ENCODE measurements at regions not wholly inside any gene's neighbourhood (a gene's known extent, or its start where the extent isn't known, plus 50 kb on each side); places are given as distances from the start of the nearest gene placed in this dataset.

DNA sequence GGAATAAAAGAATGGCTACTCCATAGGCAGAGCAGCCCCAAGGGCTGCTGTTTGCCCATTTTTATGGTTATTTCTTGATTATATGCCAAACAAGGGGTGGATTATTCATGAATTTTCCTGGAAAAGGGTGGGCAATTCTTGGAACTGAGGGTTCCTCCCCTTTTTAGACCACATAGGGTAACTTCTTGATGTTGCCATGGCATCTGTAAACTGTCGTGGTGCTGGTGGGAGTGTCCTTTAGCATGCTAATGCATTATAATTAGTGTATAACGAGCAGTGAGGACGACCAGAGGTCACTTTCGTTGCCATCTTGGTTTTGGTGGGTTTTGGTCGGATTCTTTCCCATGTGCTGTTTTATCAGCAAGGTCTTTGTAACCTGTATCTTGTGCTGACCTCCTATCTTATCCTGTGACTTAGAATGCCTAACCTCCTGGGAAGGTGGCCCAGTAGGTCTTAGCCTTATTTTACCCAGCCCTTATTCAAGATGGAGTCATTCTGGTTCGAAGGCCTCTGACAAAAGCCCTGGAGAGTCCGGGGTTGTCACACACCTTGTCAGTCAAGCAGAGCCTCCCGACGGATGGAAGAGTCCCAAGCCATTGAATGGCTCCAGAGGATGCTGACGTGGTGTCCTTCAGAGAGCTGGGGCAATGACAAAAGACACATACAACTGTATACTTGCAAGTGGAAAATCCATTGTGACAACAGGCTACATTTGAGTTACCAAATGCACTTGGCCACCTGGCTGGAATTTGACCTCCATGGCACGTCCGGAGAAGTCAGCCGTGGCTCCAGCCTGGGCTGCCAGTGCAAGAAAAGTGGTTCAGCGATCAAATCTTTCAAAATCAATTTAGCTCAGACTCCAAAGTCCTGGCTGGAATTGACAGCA is 67.1 kb upstream of the CLINT1 start:
- no peak overlapping the region for H3K4me3 ChIP-seq (ENCODE audit: low read depth, low read length)
- DNase-seq (ENCODE audit: low read depth), result no peak
- TF ChIP-seq, protein P1, sequence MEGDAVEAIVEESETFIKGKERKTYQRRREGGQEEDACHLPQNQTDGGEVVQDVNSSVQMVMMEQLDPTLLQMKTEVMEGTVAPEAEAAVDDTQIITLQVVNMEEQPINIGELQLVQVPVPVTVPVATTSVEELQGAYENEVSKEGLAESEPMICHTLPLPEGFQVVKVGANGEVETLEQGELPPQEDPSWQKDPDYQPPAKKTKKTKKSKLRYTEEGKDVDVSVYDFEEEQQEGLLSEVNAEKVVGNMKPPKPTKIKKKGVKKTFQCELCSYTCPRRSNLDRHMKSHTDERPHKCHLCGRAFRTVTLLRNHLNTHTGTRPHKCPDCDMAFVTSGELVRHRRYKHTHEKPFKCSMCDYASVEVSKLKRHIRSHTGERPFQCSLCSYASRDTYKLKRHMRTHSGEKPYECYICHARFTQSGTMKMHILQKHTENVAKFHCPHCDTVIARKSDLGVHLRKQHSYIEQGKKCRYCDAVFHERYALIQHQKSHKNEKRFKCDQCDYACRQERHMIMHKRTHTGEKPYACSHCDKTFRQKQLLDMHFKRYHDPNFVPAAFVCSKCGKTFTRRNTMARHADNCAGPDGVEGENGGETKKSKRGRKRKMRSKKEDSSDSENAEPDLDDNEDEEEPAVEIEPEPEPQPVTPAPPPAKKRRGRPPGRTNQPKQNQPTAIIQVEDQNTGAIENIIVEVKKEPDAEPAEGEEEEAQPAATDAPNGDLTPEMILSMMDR (IDR thresholded peaks at IDR 0.05; ENCODE audit: insufficient read depth, low read length, poor library complexity, severe bottlenecking), result no peak
- H3K36me3 ChIP-seq (ENCODE audit: control insufficient read depth, insufficient read depth, low read length), result no peaks in the 10 kb centered on the region
- no peaks in the 10 kb centered on the region for H3K27me3 ChIP-seq (ENCODE audit: control insufficient read depth, insufficient read depth, low read length)

GRCh38 chr5:157924931-157925729 is 66.2 kb upstream of the CLINT1 start:
- TF ChIP-seq, protein P1 (IDR thresholded peaks at IDR 0.05; ENCODE audit: insufficient read depth, low read length, poor library complexity, severe bottlenecking), result no peak
- DNase-seq (ENCODE audit: low read depth), result no peak
- Histone ChIP-seq H3K27me3 (ENCODE audit: control insufficient read depth, insufficient read depth, low read length) (no peaks in the 10 kb centered on the region), H3K4me3 (ENCODE audit: low read depth, low read length) (no peak overlapping the region), H3K36me3 (ENCODE audit: control insufficient read depth, insufficient read depth, low read length) (no peaks in the 10 kb centered on the region)

DNA sequence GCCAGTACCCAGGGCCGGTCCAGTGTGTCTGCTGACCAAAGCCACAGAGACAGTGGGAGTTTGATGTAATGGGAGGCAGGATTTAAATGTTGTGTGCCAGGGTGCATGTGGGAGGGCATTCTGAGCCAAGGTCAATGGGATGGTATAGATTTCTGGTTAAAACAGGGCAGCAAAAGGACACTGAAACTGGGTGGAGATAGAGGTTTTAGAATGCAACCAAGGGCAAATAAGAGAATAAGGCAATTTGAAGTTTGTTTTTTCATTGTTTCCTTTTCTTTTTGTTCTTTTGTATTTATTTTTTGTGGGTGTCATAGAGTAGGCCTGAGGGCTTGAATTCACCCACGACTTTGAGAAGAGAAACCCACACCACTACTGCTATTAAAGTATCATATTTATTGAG is 65.5 kb upstream of the CLINT1 start:
- H3K4me3 ChIP-seq (ENCODE audit: low read depth, low read length), result no peak overlapping the region
- no peaks in the 10 kb centered on the region for H3K36me3 ChIP-seq (ENCODE audit: control insufficient read depth, insufficient read depth, low read length)
- TF ChIP-seq, protein P1 (IDR thresholded peaks at IDR 0.05; ENCODE audit: insufficient read depth, low read length, poor library complexity, severe bottlenecking), result no peak
- DNase-seq (ENCODE audit: low read depth), result no peak
- no peaks in the 10 kb centered on the region for H3K27me3 ChIP-seq (ENCODE audit: control insufficient read depth, insufficient read depth, low read length)

- no peak overlapping the region for H3K4me3 ChIP-seq (ENCODE audit: low read depth, low read length)
- TF ChIP-seq, protein P1 (IDR thresholded peaks at IDR 0.05; ENCODE audit: insufficient read depth, low read length, poor library complexity, severe bottlenecking), result no peak
- H3K27me3 ChIP-seq (ENCODE audit: control insufficient read depth, insufficient read depth, low read length), result no peaks in the 10 kb centered on the region
- no peak for DNase-seq (ENCODE audit: low read depth)
- H3K36me3 ChIP-seq (ENCODE audit: control insufficient read depth, insufficient read depth, low read length), result no peaks in the 10 kb centered on the region
These were observed 64.8 kb upstream of the CLINT1 start for GRCh38 chr5:157923765-157924164.

GRCh38 chr5:157922026-157922425 is 63.1 kb upstream of the CLINT1 start:
- no peaks in the 10 kb centered on the region for H3K27me3 ChIP-seq (ENCODE audit: control insufficient read depth, insufficient read depth, low read length)
- no peak for DNase-seq (ENCODE audit: low read depth)
- H3K4me3 ChIP-seq (ENCODE audit: low read depth, low read length), result no peak overlapping the region
- no peaks in the 10 kb centered on the region for H3K36me3 ChIP-seq (ENCODE audit: control insufficient read depth, insufficient read depth, low read length)
- TF ChIP-seq, protein P1 (IDR thresholded peaks at IDR 0.05; ENCODE audit: insufficient read depth, low read length, poor library complexity, severe bottlenecking), result no peak
